Left ventricle myocardium superior (tissue), 1 donor: ENCODE measurements at regions not wholly inside any gene's neighbourhood (a gene's known extent, or its start where the extent isn't known, plus 50 kb on each side); places are given as distances from the start of the nearest gene placed in this dataset.
"Not testable (repeated sequence)": the region's sequence is repeated elsewhere in the genome, so short reads cannot be mapped to it uniquely, and the experiment has no call there.

Experiments
- ATAC-seq: fragments of 200-7000 bp; cut with Tn5 transposase; one replicate; pipeline ENCODE4 v1.9.1; 2020; ENCODE audit warnings: mild to moderate bottlenecking, moderate library complexity
- DNase-seq: peaks from one replicate; pipeline ENCODE4 v3.0.0-alpha.2; 2020
- intact Hi-C: fragments of 100-400 bp; cut with micrococcal nuclease; formaldehyde crosslinking; loops from one replicate; pipeline ENCODE4 v1.11.0; 2022
- donor health status: DM: no; HTN: yes; CAD: no; lungs with severe emphysema.

- DNase-seq (no peak), ATAC-seq (no peak)
- intact Hi-C loops, result no loop called here
Measured at GRCh38 chr5:98514215-98514614, 259.2 kb upstream of the RGMB start.

DNA sequence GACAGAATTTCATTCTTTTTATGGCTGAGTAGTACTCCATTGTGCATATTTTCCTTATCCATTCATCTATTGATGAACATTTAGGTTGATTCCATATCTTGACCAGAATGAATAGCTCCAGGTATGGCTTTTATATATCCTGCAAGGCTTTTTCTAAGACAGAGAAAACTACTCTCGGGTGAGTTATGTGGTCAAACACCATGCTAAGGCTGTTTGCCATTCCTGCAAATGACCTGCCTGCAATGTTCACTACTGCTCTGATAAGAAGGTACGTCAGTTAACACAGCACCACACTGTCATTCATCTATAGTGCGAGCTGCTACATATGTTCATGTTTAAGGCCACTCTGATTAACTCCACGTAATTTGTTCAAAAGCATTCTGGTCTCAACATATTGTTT, 256.8 kb upstream of the RGMB start:
- DNase-seq (no peak), ATAC-seq (no peak)
- intact Hi-C loops, result no loop called here

GRCh38 chr5:98517560-98518366, 255.7 kb upstream of the RGMB start:
- intact Hi-C loops, result no loop called here
- ATAC-seq, result no peak
- DNase-seq, result no peak

GRCh38 chr5:98518754-98519153, 254.7 kb upstream of the RGMB start:
- DNase-seq (no peak), ATAC-seq (no peak)
- intact Hi-C loops, result no loop called here

- intact Hi-C loops, result no loop called here
- DNase-seq (no peak), ATAC-seq (no peak)
Measured at GRCh38 chr5:98519571-98519970, 253.9 kb upstream of the RGMB start.

DNA sequence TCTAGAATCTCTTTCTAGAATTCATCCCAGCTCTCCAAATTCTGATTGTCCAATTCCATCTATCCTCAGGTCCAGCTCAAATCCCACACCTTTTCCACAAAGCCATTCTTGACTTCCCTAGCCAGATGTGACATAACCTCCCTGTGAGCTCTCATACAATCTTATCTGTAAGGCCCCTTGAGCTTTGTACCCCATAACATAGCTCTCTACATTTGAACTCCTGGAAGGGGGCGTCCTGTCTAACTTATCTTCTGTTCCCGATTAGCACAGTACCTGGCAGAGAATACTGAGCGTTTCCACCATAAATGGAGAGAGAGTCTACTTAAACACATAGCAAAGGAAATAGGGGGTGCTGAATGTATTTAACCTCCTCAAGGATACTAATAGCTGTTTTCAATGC, 251.6 kb upstream of the RGMB start:
- DNase-seq, result no peak
- intact Hi-C loops, result no loop called here
- no peak for ATAC-seq

- intact Hi-C loops, result no loop called here
- DNase-seq (no peak), ATAC-seq (no peak)
Measured at GRCh38 chr5:98524773-98525172, 248.7 kb upstream of the RGMB start.

DNA sequence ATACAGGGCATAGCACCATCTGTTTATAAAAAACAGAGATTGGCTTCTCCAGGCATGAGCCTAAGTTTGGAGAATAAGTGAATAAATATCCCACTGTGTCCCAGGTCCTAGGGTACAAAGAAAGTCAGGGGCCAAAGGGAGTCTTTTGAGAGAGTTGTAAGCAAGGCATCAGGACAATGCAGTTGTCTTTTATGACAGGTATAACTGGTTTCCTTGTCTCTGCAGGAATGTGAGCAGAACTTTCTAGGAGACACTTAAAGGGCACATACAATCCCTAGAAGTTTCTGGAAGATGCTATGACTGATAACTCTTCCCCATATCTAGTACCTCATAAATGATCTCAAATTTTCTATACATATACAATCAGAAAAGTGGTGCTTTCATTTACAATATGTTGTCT, 245.6 kb upstream of the RGMB start:
- intact Hi-C loops, result no loop called here
- DNase-seq (no peak), ATAC-seq (no peak)

DNA sequence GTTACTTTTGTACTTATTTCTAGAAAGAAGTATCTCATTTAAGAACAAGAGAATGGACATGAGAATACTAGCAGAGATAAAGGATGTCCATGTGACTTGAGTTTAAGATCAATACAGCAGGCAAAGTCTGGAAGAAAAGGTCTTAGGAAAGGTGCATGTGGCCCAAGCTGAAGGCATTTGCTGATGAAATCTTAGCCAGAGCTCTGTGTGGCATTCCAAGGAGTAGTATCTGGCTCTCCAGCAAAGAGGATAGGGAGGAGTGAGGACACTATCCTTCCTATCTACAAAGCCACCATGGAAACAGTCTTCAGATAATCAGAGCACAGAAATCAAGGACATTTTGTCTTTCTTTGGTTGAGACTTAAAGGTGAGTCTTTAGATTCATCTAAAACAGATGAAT, 244.1 kb upstream of the RGMB start:
- intact Hi-C loops, result no loop called here
- no peak for ATAC-seq
- no peak for DNase-seq

DNA sequence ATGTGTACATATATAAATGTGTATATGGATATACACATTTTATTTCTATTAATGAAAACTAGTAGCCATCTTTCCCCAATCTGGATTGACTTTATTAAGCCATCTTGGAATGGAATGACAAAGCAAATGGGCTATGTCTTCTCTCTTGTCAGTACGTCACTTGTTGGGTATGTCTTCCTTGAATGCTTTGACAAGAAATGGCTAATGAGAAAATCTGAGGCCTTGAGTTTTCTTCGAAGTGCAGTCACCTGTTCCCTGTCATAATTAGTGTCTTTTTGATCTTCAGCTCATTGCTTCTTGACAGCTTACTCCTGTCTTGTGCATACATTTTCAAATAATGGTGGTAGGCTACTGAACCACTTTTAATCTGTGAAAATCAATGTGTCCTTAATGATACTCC, 243.2 kb upstream of the RGMB start:
- no peak for DNase-seq
- intact Hi-C loops, result no loop called here
- ATAC-seq, result no peak

DNA sequence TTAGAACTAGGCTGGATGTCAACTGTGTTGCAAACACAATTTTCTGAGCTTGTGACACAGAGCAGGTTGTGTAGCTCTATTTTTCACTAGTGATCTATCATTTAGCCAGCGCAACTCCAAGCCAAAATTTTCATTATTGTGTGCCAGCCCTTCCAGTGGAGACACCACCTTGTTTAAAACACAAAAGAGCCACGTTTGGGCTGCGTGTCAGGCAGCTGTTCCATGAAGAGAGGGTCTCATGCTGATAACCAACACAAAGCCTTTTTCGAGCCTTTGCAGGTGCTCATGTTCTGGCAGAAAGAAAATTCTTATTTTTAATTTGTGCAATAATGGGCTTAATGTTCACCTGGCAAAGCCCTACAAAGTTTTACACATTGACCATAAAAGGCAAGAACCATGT, 237.6 kb upstream of the RGMB start:
- DNase-seq, result no peak
- ATAC-seq, result no peak
- intact Hi-C loops, result no loop called here

DNA sequence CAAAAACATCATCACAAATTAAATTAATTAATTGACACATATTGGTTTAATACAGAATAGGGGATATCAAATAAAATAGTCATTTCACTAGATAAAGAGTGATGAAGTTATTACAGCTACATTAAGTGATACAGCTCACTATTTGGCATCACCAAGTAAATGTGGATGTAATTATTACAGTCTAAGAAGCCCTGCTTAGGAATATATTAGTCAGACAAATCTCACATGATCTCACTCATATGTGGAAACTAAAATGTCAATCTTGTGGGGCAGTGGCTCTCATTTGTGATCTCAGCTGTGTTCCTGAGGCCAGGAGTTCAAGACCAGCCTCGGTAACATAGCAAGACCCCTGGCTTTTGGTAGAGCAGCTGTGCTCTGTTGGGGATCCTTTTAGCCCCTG, 233.4 kb upstream of the RGMB start:
- DNase-seq (no peak), ATAC-seq (no peak)
- intact Hi-C loops, result no loop called here

DNA sequence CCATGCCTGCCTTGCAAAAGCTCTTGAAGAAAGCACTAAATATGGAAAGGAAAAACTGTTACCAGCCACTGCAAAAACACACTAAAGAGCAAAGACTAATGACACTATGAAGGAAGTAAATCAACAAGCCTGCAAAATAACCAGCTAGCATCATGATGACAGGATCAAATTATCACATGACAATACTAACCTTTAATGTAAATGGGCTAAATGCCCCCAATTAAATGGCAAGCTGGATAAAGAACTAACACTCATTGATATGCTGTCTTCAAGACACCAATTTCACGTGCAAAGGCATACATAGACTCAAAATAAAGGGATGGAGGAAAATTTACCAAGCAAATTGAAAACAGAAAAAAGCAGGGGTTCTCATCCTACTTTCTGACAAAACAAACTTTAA, 231.8 kb upstream of the RGMB start:
- DNase-seq (no peak), ATAC-seq (no peak)
- intact Hi-C loops, result no loop called here

- intact Hi-C loops, result no loop called here
- DNase-seq (no peak), ATAC-seq (no peak)
Measured at GRCh38 chr5:98543490-98543889, 230.0 kb upstream of the RGMB start.

- intact Hi-C loops, DNase-seq, ATAC-seq: not testable (repeated sequence)
Measured at GRCh38 chr5:98546924-98547323, 226.5 kb upstream of the RGMB start.

- intact Hi-C loops, result no loop called here
- DNase-seq (no peak), ATAC-seq (no peak)
Measured at GRCh38 chr5:98556712-98557111, 216.8 kb upstream of the RGMB start.

- intact Hi-C loops, result no loop called here
- DNase-seq, result no peak
- no peak for ATAC-seq
Measured at GRCh38 chr5:98557916-98558315, 215.5 kb upstream of the RGMB start.

DNA sequence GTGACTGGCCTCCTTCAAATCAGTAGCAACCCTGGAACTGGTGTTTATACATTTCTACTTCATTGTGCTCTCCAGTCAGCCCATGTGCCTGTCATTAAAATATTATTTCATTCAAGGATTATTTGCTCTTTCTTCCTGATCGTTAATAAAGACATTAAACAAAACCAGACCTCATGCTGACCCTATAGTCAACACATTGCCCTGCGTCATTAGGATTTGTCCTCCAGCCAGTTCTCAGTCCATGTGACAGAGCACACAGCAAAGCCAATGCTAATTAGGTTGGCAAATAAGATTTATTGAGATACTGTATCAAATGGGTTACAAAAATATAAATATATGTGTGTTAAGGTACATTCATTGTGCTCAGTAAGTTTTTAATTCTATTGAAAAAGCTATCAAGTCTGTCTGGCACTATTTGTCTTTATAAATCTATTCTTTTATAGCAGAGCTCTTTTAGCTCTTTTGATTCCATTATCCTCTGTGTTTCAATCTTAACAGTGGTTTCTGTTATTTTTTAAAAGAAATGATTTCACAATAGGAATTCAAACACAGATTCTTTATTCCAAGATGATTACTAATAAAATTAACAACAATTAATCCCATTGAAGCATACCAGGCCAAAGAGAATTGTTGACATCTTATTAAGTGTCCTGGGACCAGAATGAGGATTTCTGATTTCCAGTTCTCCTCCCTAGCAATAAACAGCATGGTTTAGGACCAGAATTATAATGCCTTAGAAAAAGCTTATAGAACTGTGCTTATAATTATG, 209.4 kb upstream of the RGMB start:
- ATAC-seq, result no peak
- DNase-seq, result no peak
- intact Hi-C loops, result no loop called here

DNA sequence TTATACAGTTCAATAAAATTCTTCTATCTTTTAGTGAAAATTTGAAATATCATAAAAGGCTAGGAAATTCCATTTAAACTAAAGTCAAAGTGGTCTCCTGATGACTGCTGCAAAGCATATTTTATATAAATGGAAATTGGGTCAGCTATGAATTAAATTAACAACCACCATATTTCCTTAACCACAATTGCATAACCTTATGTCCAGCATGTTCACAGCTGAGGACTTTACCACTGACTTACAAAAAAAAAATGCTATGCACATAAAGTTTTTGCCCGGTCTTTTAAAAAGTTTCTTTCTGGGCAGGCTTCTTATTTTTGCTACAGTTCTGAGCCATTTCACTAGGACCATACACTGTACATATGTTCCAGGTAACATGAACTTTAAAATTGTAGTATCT, 208.6 kb upstream of the RGMB start:
- intact Hi-C loops, result no loop called here
- no peak for DNase-seq

GRCh38 chr5:98568336-98568735, 205.1 kb upstream of the RGMB start:
- ATAC-seq (no peak), DNase-seq (no peak)
- intact Hi-C loops, result no loop called here

More for the DNA sequence above, 208.6 kb upstream of the RGMB start:
- ATAC-seq, result no peak

- DNase-seq (no peak), ATAC-seq (no peak)
- intact Hi-C loops, result no loop called here
Measured at GRCh38 chr5:98569288-98569687, 204.2 kb upstream of the RGMB start.
